ENCODE measurements at regions not wholly inside any gene's neighbourhood (a gene's known extent, or its start where the extent isn't known, plus 50 kb on each side); places are given as distances from the start of the nearest gene placed in this dataset.

- Histone ChIP-seq H3K36me3 (no peaks in the 10 kb centered on the region), H3K27ac (no peak overlapping the region), H3K27me3 (replicated peaks; ENCODE audit: insufficient read depth) (no peaks in the 10 kb centered on the region), H3K4me1 (replicated peaks) (no peaks in the 10 kb centered on the region), H3K4me3 (no peak overlapping the region), H3K9me3 (no peaks in the 10 kb centered on the region)
- no peak for DNase-seq (ENCODE audit: low spot score)
- intact Hi-C loops (cut with DNase I): no loop called here
- no peak for TF ChIP-seq POLR2A (IDR thresholded peaks at IDR 0.05)
- no peak for TF ChIP-seq CTCF (IDR thresholded peaks at IDR 0.05)
- no peak for TF ChIP-seq POLR2AphosphoS5 (IDR thresholded peaks at IDR 0.05)
Observed at GRCh38 chr6:140905724-140906123, 1227.0 kb upstream of the GJE1 start.

- WGBS: 95% methylated on average over 1 of the region's 1 CpG
- TF ChIP-seq POLR2AphosphoS5 (IDR thresholded peaks at IDR 0.05) (no peak), POLR2A (IDR thresholded peaks at IDR 0.05) (no peak), CTCF (IDR thresholded peaks at IDR 0.05) (no peak)
- H3K27ac ChIP-seq: no peak overlapping the region
- no peaks in the 10 kb centered on the region for H3K36me3 ChIP-seq
- intact Hi-C loops (cut with DNase I): no loop called here
- no peaks in the 10 kb centered on the region for H3K4me1 ChIP-seq (replicated peaks)
- H3K9me3 ChIP-seq: no peaks in the 10 kb centered on the region
- no peak overlapping the region for H3K4me3 ChIP-seq
- no peak for DNase-seq (ENCODE audit: low spot score)
- no peaks in the 10 kb centered on the region for H3K27me3 ChIP-seq (replicated peaks; ENCODE audit: insufficient read depth)
Observed at GRCh38 chr6:140905050-140905449, 1227.7 kb upstream of the GJE1 start.

GRCh38 chr6:140897804-140898573, 1234.7 kb upstream of the GJE1 start:
- H3K27me3 ChIP-seq (replicated peaks; ENCODE audit: insufficient read depth): no peaks in the 10 kb centered on the region
- H3K4me1 ChIP-seq (replicated peaks): no peaks in the 10 kb centered on the region
- H3K4me3 ChIP-seq: no peak overlapping the region
- 89% methylated on average over 8 of the region's 8 CpGs for WGBS
- intact Hi-C loops (cut with DNase I): no loop called here
- no peak for DNase-seq (ENCODE audit: low spot score)
- H3K36me3 ChIP-seq: no peaks in the 10 kb centered on the region
- TF ChIP-seq CTCF (IDR thresholded peaks at IDR 0.05): no peak
- TF ChIP-seq POLR2AphosphoS5 (IDR thresholded peaks at IDR 0.05): no peak
- no peak for TF ChIP-seq POLR2A (IDR thresholded peaks at IDR 0.05)
- no peaks in the 10 kb centered on the region for H3K9me3 ChIP-seq
- no peak overlapping the region for H3K27ac ChIP-seq

- Histone ChIP-seq H3K4me3 (no peak overlapping the region), H3K36me3 (no peaks in the 10 kb centered on the region), H3K4me1 (replicated peaks) (no peaks in the 10 kb centered on the region), H3K27ac (no peak overlapping the region), H3K27me3 (replicated peaks; ENCODE audit: insufficient read depth) (no peaks in the 10 kb centered on the region), H3K9me3 (no peaks in the 10 kb centered on the region)
- WGBS: 85% methylated on average over 3 of the region's 3 CpGs
- DNase-seq (ENCODE audit: low spot score): no peak
- TF ChIP-seq CTCF (IDR thresholded peaks at IDR 0.05) (no peak), POLR2A (IDR thresholded peaks at IDR 0.05) (no peak), POLR2AphosphoS5 (IDR thresholded peaks at IDR 0.05) (no peak)
- intact Hi-C loops (cut with DNase I): no loop called here
Observed at GRCh38 chr6:140897349-140897748, 1235.4 kb upstream of the GJE1 start.

GRCh38 chr6:140893432-140893831, 1239.3 kb upstream of the GJE1 start:
- Histone ChIP-seq H3K4me1 (replicated peaks) (no peaks in the 10 kb centered on the region), H3K27ac (no peak overlapping the region), H3K9me3 (no peaks in the 10 kb centered on the region), H3K27me3 (replicated peaks; ENCODE audit: insufficient read depth) (no peaks in the 10 kb centered on the region), H3K36me3 (no peaks in the 10 kb centered on the region), H3K4me3 (no peak overlapping the region)
- no peak for DNase-seq (ENCODE audit: low spot score)
- intact Hi-C loops (cut with DNase I): no loop called here
- TF ChIP-seq POLR2AphosphoS5 (IDR thresholded peaks at IDR 0.05) (no peak), POLR2A (IDR thresholded peaks at IDR 0.05) (no peak), CTCF (IDR thresholded peaks at IDR 0.05) (no peak)
- WGBS: 85% methylated on average over 4 of the region's 4 CpGs
